D721Med (cell line): ENCODE measurements at regions not wholly inside any gene's neighbourhood (a gene's known extent, or its start where the extent isn't known, plus 50 kb on each side); places are given as distances from the start of the nearest gene placed in this dataset.

Experiments
- DNase-seq: peaks from one replicate; pipeline ENCODE4 v3.0.0; 2011; ENCODE audit warnings: low spot score; ENCODE audit not compliant: insufficient read length
- FAIRE-seq: peaks from 2 replicates; lab custom pipeline; 2011; peaks lifted over from hg19 to GRCh38; lab: Jason Lieb, UNC
- CTCF ChIP-seq: IDR thresholded peaks from 2 replicates; pipeline ENCODE4 v1.5.1; 2012; ENCODE audit warnings: mild to moderate bottlenecking, control low read depth; ENCODE audit not compliant: insufficient read depth; ENCODE audit errors: missing control alignments

GRCh38 chr2:239676716-239677452 lies 276.1 kb upstream of the HDAC4 start:
- DNase-seq (no peak), FAIRE-seq (no peak)
- no peak for TF ChIP-seq CTCF

GRCh38 chr2:239675826-239676715 lies 275.3 kb upstream of the HDAC4 start:
- TF ChIP-seq CTCF = no peak
- no peak for FAIRE-seq
- DNase-seq = no peak

- DNase-seq = no peak
- no peak for TF ChIP-seq CTCF
- no peak for FAIRE-seq
These were observed 274.4 kb upstream of the HDAC4 start for GRCh38 chr2:239674981-239675825.

- no peak for TF ChIP-seq CTCF
- FAIRE-seq = no peak
- no peak for DNase-seq
These were observed 273.5 kb upstream of the HDAC4 start for GRCh38 chr2:239674101-239674980.

- no peak for DNase-seq
- FAIRE-seq = no peak
- no peak for TF ChIP-seq CTCF
These were observed 272.8 kb upstream of the HDAC4 start for GRCh38 chr2:239673641-239674040.
